ENCODE measurements at regions not wholly inside any gene's neighbourhood (a gene's known extent, or its start where the extent isn't known, plus 50 kb on each side); places are given as distances from the start of the nearest gene placed in this dataset.
A peak's percentile ranks its signal among the peaks of the same experiment; 100 is the strongest.
"Not testable (repeated sequence)": the region's sequence is repeated elsewhere in the genome, so short reads cannot be mapped to it uniquely, and the experiment has no call there.

GRCh38 chr1:171397851-171398469 lies 84.0 kb downstream of the FMO4 start:
- no peak for FAIRE-seq
- no peak for DNase-seq (ENCODE audit: low spot score)

- no peak for DNase-seq (ENCODE audit: low spot score)
Measured at GRCh38 chr1:171403393-171403792, 81.9 kb upstream of the PRRC2C start.

GRCh38 chr1:171405391-171405714 lies 80.0 kb upstream of the PRRC2C start:
- FAIRE-seq = no peak

More at GRCh38 chr1:171403393-171403792, 81.9 kb upstream of the PRRC2C start:
- no peak for FAIRE-seq

GRCh38 chr1:171413557-171413956 lies 71.8 kb upstream of the PRRC2C start:
- DNase-seq (ENCODE audit: low spot score); FAIRE-seq: not testable (repeated sequence)

More at GRCh38 chr1:171405391-171405714, 80.0 kb upstream of the PRRC2C start:
- DNase-seq (ENCODE audit: low spot score) = no peak

- DNase-seq (ENCODE audit: low spot score) (no peak), FAIRE-seq (no peak)
Measured at GRCh38 chr1:171418546-171418945, 66.8 kb upstream of the PRRC2C start.

- DNase-seq (ENCODE audit: low spot score) (no peak), FAIRE-seq (no peak)
Measured at GRCh38 chr1:171420810-171421209, 64.5 kb upstream of the PRRC2C start.

GRCh38 chr1:171421413-171422020 lies 63.8 kb upstream of the PRRC2C start:
- no peak for DNase-seq (ENCODE audit: low spot score)
- FAIRE-seq = no peak

- DNase-seq (ENCODE audit: low spot score) (no peak), FAIRE-seq (no peak)
Measured at GRCh38 chr1:171422511-171422910, 62.8 kb upstream of the PRRC2C start.

- no peak for FAIRE-seq
- no peak for DNase-seq (ENCODE audit: low spot score)
Measured at GRCh38 chr1:171424494-171424893, 60.8 kb upstream of the PRRC2C start.

- FAIRE-seq (no peak), DNase-seq (ENCODE audit: low spot score) (no peak)
Measured at GRCh38 chr1:171426645-171427044, 58.7 kb upstream of the PRRC2C start.

- FAIRE-seq (no peak), DNase-seq (ENCODE audit: low spot score) (no peak)
Measured at GRCh38 chr1:171427852-171428471, 57.4 kb upstream of the PRRC2C start.

- FAIRE-seq (no peak), DNase-seq (ENCODE audit: low spot score) (no peak)
Measured at GRCh38 chr1:171429137-171429536, 56.2 kb upstream of the PRRC2C start.

- no peak for FAIRE-seq
- DNase-seq (ENCODE audit: low spot score) = no peak
Measured at GRCh38 chr1:171431994-171432393, 53.3 kb upstream of the PRRC2C start.

GRCh38 chr1:171432473-171432872 lies 52.9 kb upstream of the PRRC2C start:
- FAIRE-seq (no peak), DNase-seq (ENCODE audit: low spot score) (no peak)

- DNase-seq (ENCODE audit: low spot score) (peak; percentile 57), FAIRE-seq (no peak)
Measured at GRCh38 chr1:171433451-171433850, 51.9 kb upstream of the PRRC2C start.

- DNase-seq (ENCODE audit: low spot score) (peak; percentile 27), FAIRE-seq (no peak)
Measured at GRCh38 chr1:171434717-171435346, 50.5 kb upstream of the PRRC2C start.
